ENCODE measurements at regions not wholly inside any gene's neighbourhood (a gene's known extent, or its start where the extent isn't known, plus 50 kb on each side); places are given as distances from the start of the nearest gene placed in this dataset.

DNA sequence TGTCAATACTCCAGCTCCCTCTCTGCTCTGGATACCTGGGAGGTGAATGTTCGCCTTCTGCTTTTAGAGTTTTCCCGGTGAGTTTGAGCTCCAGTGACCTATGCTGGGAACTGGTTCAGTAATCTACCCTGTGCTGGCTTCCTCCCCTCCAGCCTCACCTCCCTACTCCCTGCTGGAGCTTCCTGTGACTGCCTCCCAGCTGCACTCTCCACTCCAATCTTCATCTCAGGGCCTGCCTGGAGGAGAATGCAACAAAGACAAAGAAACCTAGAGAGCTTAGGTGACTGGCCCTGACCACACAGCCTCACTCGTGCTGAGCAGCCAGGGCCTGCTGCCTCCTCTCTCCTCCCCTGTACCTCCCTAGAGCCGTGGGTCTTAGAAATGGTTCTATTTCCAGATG lies 101.6 kb upstream of the FOXF1 start:
- Histone ChIP-seq H3K9ac (ENCODE audit: low read length) (no peak overlapping the region), H3K4me1 (ENCODE audit: control insufficient read depth in 1 of 2, insufficient read depth in 2 of 2, low read length in 2 of 2) (peaks cover 0 to 3% of the 10 kb centered on the region in 2 experiments; a peak in 2 of 4 replicates), H3K27ac (ENCODE audit: low read depth, low read length) (no peak overlapping the region), H3K4me3 (replicated peaks in 1 of 2; ENCODE audit: low read depth in 1 of 2, low read length in 2 of 2) (no peak overlapping the region), H4K20me1 (ENCODE audit: insufficient read depth) (no peaks in the 10 kb centered on the region), H3K27me3 (ENCODE audit: insufficient read depth, low read length) (no peaks in the 10 kb centered on the region), H3K4me2 (ENCODE audit: low read length) (no peak overlapping the region), H2AFZ (ENCODE audit: low read depth, low read length, poor library complexity, severe bottlenecking) (no peak overlapping the region), H3K36me3 (ENCODE audit: control insufficient read depth in 1 of 2, insufficient read depth in 2 of 2, low read length in 2 of 2) (no peaks in the 10 kb centered on the region), H3K79me2 (ENCODE audit: insufficient read depth, low read length) (no peaks in the 10 kb centered on the region), H3K9me2 (ENCODE audit: insufficient read depth) (no peaks in the 10 kb centered on the region), H3K9me3 (ENCODE audit: control insufficient read depth in 1 of 2, insufficient read depth in 1 of 2, low read depth in 1 of 2, low read length in 2 of 2) (peaks cover 0 to 23% of the 10 kb centered on the region in 2 experiments; a peak in 1 of 4 replicates)
- CTCF ChIA-PET: no interaction called here
- POLR2A ChIA-PET: interaction anchor here (0.5 kb wide), 1 partner anchor 71 kb away, joined by 3 read pairs; no protein-coding TSS in a partner anchor
- intact Hi-C loops (cut with micrococcal nuclease): no loop called here
- BruUV-seq (replicated peaks): no TSS peak
- RAD21 ChIA-PET (ENCODE audit: low non-redundant PET in 1 of 2, low total read pairs in 2 of 2, uncharacterized antibody in 2 of 2, unreplicated experiment in 2 of 2): no interaction called here
- ATAC-seq (no peak), DNase-seq (ENCODE audit: low read depth, low spot score) (no peak)
- TF ChIP-seq, protein P1, sequence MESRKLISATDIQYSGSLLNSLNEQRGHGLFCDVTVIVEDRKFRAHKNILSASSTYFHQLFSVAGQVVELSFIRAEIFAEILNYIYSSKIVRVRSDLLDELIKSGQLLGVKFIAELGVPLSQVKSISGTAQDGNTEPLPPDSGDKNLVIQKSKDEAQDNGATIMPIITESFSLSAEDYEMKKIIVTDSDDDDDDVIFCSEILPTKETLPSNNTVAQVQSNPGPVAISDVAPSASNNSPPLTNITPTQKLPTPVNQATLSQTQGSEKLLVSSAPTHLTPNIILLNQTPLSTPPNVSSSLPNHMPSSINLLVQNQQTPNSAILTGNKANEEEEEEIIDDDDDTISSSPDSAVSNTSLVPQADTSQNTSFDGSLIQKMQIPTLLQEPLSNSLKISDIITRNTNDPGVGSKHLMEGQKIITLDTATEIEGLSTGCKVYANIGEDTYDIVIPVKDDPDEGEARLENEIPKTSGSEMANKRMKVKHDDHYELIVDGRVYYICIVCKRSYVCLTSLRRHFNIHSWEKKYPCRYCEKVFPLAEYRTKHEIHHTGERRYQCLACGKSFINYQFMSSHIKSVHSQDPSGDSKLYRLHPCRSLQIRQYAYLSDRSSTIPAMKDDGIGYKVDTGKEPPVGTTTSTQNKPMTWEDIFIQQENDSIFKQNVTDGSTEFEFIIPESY (IDR thresholded peaks at IDR 0.05; ENCODE audit: extremely low read depth, insufficient replicate concordance, low read length): no peak
- TF ChIP-seq SRF (IDR thresholded peaks at IDR 0.05; ENCODE audit: low read depth) (no peak), ELF1 (IDR thresholded peaks at IDR 0.05; ENCODE audit: borderline replicate concordance, low read depth) (no peak), JUND (IDR thresholded peaks at IDR 0.05) (no peak), CEBPB (IDR thresholded peaks at IDR 0.05; ENCODE audit: low read depth) (no peak), RAD21 (IDR thresholded peaks at IDR 0.05; ENCODE audit: low read depth) (no peak), TCF7L2 (IDR thresholded peaks at IDR 0.05; ENCODE audit: borderline replicate concordance, extremely low read depth, insufficient read depth, insufficient read length) (no peak), FOSL1 (IDR thresholded peaks at IDR 0.05; ENCODE audit: low read depth) (no peak), SIN3A (IDR thresholded peaks at IDR 0.05; ENCODE audit: low read depth) (no peak), YY1 (IDR thresholded peaks at IDR 0.05; ENCODE audit: extremely low read depth, insufficient replicate concordance, low read depth, low read length) (no peak), ZFX (IDR thresholded peaks at IDR 0.05) (no peak), EZH2phosphoT487 (IDR thresholded peaks at IDR 0.05; ENCODE audit: borderline replicate concordance) (no peak), ZNF274 (IDR thresholded peaks at IDR 0.05; ENCODE audit: low read depth, low read length) (no peak)
- TF ChIP-seq, protein P2, sequence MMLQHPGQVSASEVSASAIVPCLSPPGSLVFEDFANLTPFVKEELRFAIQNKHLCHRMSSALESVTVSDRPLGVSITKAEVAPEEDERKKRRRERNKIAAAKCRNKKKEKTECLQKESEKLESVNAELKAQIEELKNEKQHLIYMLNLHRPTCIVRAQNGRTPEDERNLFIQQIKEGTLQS (IDR thresholded peaks at IDR 0.05): no peak
- TF ChIP-seq, protein P3, sequence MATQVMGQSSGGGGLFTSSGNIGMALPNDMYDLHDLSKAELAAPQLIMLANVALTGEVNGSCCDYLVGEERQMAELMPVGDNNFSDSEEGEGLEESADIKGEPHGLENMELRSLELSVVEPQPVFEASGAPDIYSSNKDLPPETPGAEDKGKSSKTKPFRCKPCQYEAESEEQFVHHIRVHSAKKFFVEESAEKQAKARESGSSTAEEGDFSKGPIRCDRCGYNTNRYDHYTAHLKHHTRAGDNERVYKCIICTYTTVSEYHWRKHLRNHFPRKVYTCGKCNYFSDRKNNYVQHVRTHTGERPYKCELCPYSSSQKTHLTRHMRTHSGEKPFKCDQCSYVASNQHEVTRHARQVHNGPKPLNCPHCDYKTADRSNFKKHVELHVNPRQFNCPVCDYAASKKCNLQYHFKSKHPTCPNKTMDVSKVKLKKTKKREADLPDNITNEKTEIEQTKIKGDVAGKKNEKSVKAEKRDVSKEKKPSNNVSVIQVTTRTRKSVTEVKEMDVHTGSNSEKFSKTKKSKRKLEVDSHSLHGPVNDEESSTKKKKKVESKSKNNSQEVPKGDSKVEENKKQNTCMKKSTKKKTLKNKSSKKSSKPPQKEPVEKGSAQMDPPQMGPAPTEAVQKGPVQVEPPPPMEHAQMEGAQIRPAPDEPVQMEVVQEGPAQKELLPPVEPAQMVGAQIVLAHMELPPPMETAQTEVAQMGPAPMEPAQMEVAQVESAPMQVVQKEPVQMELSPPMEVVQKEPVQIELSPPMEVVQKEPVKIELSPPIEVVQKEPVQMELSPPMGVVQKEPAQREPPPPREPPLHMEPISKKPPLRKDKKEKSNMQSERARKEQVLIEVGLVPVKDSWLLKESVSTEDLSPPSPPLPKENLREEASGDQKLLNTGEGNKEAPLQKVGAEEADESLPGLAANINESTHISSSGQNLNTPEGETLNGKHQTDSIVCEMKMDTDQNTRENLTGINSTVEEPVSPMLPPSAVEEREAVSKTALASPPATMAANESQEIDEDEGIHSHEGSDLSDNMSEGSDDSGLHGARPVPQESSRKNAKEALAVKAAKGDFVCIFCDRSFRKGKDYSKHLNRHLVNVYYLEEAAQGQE (IDR thresholded peaks at IDR 0.05; ENCODE audit: low read depth): no peak
